Activated CD8-positive, alpha-beta T cell treated with anti-CD3 and anti-CD28 coated beads, Interleukin-2, amount 10 ng/mL, durations not matched to agents 7 days and 5 days (primary cell): ENCODE measurements at regions not wholly inside any gene's neighbourhood (a gene's known extent, or its start where the extent isn't known, plus 50 kb on each side); places are given as distances from the start of the nearest gene placed in this dataset.

ENCODE experiments used
- ATAC-seq: fragments of 150-1000 bp; cut with Tn5 transposase; one replicate; pipeline ENCODE4 v1.10.0; 2021; ENCODE audit warnings: moderate library complexity
- CTCF ChIA-PET: fragments of 350-600 bp; sonication (Branson Sonifier 250); formaldehyde crosslinking; loops from one replicate; lab custom pipeline; 2021; ENCODE audit warnings: antibody characterized with exemption; lab: Charles Lee
- POLR2A ChIA-PET: fragments of 350-600 bp; sonication (Branson Sonifier 250); formaldehyde crosslinking; loops from one replicate; lab custom pipeline; 2021; ENCODE audit warnings: antibody characterized with exemption; lab: Charles Lee
- DNase-seq: peaks from one replicate; pipeline ENCODE4 v3.0.0-alpha.2; 2020
- H3K27ac Mint-ChIP-seq: one replicate; pipeline ENCODE4 v1.8.0; 2021; ENCODE audit warnings: mild to moderate bottlenecking, mixed read lengths
- H3K27me3 Mint-ChIP-seq: one replicate; pipeline ENCODE4 v1.8.0; 2021; ENCODE audit warnings: low read depth, mixed read lengths
- H3K36me3 Mint-ChIP-seq: one replicate; pipeline ENCODE4 v1.8.0; 2021; ENCODE audit warnings: low read depth, mixed read lengths
- H3K4me1 Mint-ChIP-seq: one replicate; pipeline ENCODE4 v1.8.0; 2021; ENCODE audit warnings: low read depth, mixed read lengths
- H3K4me3 Mint-ChIP-seq: one replicate; pipeline ENCODE4 v1.8.0; 2021; ENCODE audit warnings: mild to moderate bottlenecking, mixed read lengths
- H3K9me3 Mint-ChIP-seq: one replicate; pipeline ENCODE4 v1.8.0; 2022; ENCODE audit warnings: mixed read lengths; ENCODE audit not compliant: insufficient read depth

DNA sequence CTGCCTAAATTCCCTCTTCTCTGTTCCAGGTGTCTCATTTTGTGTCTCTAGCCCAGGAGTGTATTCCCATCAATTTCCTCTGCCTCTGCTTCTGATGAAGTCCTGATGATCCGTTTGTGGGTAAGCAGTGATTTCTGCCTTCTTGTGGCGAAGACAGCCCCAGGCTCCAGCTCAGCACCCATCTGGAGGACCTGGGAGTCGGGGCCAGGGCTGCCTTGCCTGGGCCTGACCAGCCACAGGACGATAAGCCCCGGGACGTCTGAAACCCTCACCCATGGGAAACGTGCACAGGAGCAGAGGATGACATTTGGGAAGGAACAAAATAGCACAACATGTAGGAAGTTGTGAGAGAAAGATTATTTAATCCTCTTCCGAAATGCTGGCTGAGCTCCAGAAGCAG lies 206.9 kb downstream of the FBXO15 start:
- Mint-ChIP-seq H3K9me3 (no peaks in the 10 kb centered on the region), H3K27ac (no peak overlapping the region), H3K4me3 (no peak overlapping the region), H3K27me3 (no peaks in the 10 kb centered on the region), H3K36me3 (no peaks in the 10 kb centered on the region), H3K4me1 (no peaks in the 10 kb centered on the region)
- no peak for DNase-seq
- ATAC-seq: no peak
- POLR2A ChIA-PET: no interaction called here
- CTCF ChIA-PET: no interaction called here

DNA sequence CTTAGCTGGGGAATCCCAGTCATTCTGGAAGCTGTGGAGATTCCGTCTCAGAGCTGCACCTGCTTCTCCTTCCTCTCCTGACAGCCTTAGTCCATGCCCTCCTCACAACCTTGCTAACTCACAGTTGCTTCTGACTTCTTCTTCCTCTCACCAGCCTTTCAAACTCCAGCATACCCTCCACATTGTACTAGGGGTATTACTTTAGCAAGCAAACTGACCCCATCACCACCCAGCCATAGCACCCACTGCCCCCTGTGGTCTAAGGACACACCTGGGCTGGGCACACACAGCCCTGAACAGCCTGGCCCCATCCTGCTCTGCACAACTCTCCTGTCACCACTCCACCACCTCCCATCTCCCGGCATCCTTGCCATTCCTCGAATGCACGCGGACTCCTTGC lies 208.2 kb downstream of the FBXO15 start:
- H3K27ac Mint-ChIP-seq: no peak overlapping the region
- H3K4me1 Mint-ChIP-seq: no peaks in the 10 kb centered on the region
- H3K4me3 Mint-ChIP-seq: no peak overlapping the region
- no peak for DNase-seq
- no peaks in the 10 kb centered on the region for H3K27me3 Mint-ChIP-seq
- H3K9me3 Mint-ChIP-seq: no peaks in the 10 kb centered on the region
- no peak for ATAC-seq
- no peaks in the 10 kb centered on the region for H3K36me3 Mint-ChIP-seq
- ChIA-PET CTCF (no interaction called here), POLR2A (no interaction called here)

DNA sequence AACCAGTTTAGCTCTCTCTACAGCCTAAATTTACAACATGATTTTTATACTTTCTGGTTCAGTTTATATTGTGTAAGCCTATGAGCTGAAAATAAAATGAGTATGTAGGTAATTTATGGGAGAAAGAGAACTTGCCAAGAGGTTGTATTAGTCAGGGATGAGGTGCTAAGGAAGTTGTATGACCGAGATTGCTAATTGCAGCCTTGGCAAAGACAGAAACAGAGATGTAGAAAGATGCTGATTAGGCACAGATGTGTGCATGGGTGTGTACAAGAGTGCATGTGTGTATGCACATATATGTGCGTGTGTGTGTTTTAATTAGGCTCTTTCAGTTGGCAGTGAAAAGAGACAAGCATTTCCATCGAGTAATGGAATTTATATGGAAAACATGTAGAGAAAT lies 213.9 kb downstream of the FBXO15 start:
- Mint-ChIP-seq H3K27ac (no peak overlapping the region), H3K4me1 (no peaks in the 10 kb centered on the region), H3K4me3 (no peak overlapping the region), H3K27me3 (no peaks in the 10 kb centered on the region), H3K9me3 (no peaks in the 10 kb centered on the region), H3K36me3 (no peaks in the 10 kb centered on the region)
- no peak for ATAC-seq
- POLR2A ChIA-PET: no interaction called here
- CTCF ChIA-PET: no interaction called here
- DNase-seq: no peak

DNA sequence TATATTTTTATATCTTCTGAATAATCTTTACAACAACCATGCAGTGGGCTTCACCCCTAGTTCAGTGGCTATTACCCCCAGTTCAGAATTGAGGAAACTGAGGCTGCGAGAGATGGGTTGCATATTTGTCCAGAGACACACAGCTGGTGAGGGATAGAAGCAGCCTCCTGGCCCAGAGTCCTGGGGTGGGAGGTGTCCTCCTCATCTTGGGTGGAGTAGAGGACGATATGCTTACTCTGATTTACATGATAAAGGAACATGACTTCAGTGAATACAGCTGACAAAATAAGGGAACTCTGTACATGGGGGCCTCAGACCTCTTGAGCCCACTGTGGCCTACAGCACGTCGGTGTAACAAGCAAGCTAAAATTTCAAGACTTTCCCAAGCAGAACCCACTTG lies 214.7 kb downstream of the FBXO15 start:
- ChIA-PET CTCF (no interaction called here), POLR2A (no interaction called here)
- H3K4me1 Mint-ChIP-seq: no peaks in the 10 kb centered on the region
- no peaks in the 10 kb centered on the region for H3K27me3 Mint-ChIP-seq
- DNase-seq (no peak), ATAC-seq (no peak)
- H3K9me3 Mint-ChIP-seq: no peaks in the 10 kb centered on the region
- no peak overlapping the region for H3K27ac Mint-ChIP-seq
- H3K4me3 Mint-ChIP-seq: no peak overlapping the region
- no peaks in the 10 kb centered on the region for H3K36me3 Mint-ChIP-seq

DNA sequence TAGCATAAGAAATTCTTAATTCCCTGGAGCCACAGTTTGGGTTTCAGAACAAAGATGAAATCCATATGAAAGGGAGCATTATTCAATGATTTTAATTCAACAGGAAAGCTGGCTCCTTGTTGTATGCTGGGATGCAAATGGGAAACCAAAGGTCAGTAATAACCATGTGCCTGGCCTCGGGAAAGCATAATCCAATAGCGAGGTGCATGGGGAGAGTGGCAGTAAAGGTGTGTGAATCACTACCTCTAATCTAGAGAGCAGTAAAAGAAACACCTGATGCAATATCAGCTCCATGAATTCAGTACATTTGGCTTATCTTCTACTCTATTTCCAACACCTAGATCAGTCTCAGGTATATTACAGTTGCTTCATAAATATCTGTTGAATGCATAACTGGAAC lies 220.1 kb downstream of the FBXO15 start:
- Mint-ChIP-seq H3K9me3 (no peaks in the 10 kb centered on the region), H3K4me1 (no peaks in the 10 kb centered on the region), H3K27me3 (no peaks in the 10 kb centered on the region), H3K27ac (no peak overlapping the region), H3K36me3 (no peaks in the 10 kb centered on the region), H3K4me3 (no peak overlapping the region)
- ChIA-PET CTCF (interaction anchor here (1.1 kb wide), 1 partner anchor 8 kb away, joined by 3 read pairs; no protein-coding TSS in a partner anchor), POLR2A (no interaction called here)
- ATAC-seq: no peak
- no peak for DNase-seq

DNA sequence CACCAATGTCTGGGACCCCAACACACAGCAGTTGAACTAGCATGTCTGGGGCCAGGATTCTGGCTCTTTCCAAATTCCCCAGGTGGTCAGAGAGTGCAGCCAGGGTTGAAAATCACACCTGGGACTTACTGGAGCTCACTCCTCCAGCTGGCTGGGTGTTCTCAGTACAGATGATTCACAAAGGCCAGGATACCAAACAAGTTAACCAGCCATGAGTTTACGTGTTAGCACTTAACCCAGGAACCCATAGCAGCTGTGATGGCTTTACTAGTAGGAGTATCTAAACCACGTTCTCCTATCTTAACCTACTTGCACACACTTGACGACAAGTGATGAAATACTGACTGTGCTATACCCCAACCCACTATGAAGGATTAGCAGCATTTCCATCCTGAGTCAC lies 222.8 kb downstream of the FBXO15 start:
- H3K4me1 Mint-ChIP-seq: no peaks in the 10 kb centered on the region
- H3K9me3 Mint-ChIP-seq: no peaks in the 10 kb centered on the region
- ATAC-seq (no peak), DNase-seq (no peak)
- no peak overlapping the region for H3K4me3 Mint-ChIP-seq
- CTCF ChIA-PET: no interaction called here
- H3K36me3 Mint-ChIP-seq: no peaks in the 10 kb centered on the region
- POLR2A ChIA-PET: no interaction called here
- no peak overlapping the region for H3K27ac Mint-ChIP-seq
- H3K27me3 Mint-ChIP-seq: no peaks in the 10 kb centered on the region

DNA sequence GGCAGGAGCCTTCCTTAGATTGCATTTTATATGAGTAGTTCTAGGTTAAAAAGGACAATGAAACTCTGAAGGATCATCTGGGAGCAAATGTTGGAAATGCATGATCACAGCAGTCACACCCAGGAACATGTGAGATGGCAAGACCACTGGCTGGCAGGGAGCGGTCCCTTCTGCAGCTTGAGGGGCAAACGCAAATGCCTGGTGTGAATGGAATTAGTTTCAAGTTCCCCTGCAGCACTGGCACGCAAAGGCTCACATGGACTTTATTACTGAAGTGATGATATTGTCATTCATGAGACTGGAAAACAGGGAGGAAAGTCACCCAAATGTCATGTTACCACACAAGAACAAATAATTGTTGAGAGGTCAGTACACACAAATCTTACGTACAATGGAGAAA lies 223.3 kb downstream of the FBXO15 start:
- Mint-ChIP-seq H3K27me3 (no peaks in the 10 kb centered on the region), H3K4me3 (no peak overlapping the region), H3K36me3 (no peaks in the 10 kb centered on the region), H3K4me1 (no peaks in the 10 kb centered on the region), H3K9me3 (no peaks in the 10 kb centered on the region), H3K27ac (no peak overlapping the region)
- no peak for ATAC-seq
- POLR2A ChIA-PET: no interaction called here
- DNase-seq: no peak
- CTCF ChIA-PET: no interaction called here

DNA sequence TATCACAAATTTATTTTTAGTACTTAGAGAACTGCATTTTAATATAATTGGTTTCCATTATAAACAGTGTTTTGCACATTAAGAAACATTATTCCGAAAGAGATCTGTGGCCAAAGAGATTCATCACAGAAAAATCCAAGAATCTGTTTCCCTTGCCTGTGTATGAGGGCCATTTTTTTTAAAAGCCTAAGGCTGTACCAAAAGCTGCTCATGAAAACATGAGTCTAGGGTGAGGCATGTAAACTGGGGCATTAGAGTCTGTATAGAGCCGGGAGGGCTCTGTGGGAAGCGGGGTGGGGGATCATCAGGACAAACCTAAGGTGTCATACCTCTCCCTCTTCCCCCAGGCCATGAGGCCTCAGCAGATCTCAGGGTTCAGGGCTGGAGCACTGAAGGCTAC lies 223.8 kb downstream of the FBXO15 start:
- Mint-ChIP-seq H3K36me3 (no peaks in the 10 kb centered on the region), H3K27ac (no peak overlapping the region), H3K4me1 (no peaks in the 10 kb centered on the region), H3K27me3 (no peaks in the 10 kb centered on the region), H3K9me3 (no peaks in the 10 kb centered on the region), H3K4me3 (no peak overlapping the region)
- ChIA-PET POLR2A (no interaction called here), CTCF (no interaction called here)
- DNase-seq (no peak), ATAC-seq (no peak)

DNA sequence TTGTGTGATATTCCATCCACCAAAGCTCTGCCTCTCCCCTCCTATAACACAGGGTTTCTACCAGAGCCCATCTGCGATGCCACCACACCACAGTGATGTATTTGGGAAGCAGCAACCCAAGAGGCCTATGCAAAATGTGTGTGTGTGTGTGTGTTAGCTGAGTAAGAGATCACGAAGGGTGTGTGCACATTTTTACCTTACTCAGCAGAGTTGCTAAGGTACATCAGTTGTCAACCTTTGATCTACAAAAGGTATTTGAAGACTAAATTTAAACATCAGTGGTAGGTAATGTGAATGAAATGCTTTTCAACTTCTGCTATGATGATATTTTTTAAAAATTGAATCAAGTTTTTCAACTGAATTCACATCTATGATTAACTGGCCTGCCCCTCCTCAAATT lies 227.6 kb downstream of the FBXO15 start:
- ATAC-seq (no peak), DNase-seq (no peak)
- ChIA-PET CTCF (interaction anchor here (1.7 kb wide), 1 partner anchor 11 kb away, joined by 4 read pairs; no protein-coding TSS in a partner anchor), POLR2A (no interaction called here)
- Mint-ChIP-seq H3K4me1 (no peaks in the 10 kb centered on the region), H3K9me3 (no peaks in the 10 kb centered on the region), H3K27me3 (peaks cover 2% of the 10 kb centered on the region), H3K4me3 (no peak overlapping the region), H3K36me3 (no peaks in the 10 kb centered on the region), H3K27ac (no peak overlapping the region)

DNA sequence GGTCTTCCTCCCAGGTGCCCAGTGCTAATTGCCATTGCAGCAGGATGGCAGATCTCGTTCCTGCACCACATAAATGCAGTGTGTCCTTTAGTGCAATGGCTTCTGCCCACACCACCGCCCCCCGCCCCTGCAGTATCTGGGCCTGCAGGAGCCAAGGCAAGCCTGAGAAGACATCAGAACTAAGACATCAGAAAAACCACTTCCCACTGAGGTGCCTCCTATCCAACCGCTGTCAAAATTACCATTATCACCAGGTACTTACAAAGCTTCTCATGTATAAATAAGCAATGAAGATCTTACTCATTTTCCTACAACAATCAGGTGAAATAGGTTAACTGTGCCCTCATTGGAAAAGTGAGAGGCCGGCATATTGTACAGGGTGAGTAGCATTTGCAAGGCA lies 228.8 kb downstream of the FBXO15 start:
- H3K27ac Mint-ChIP-seq: no peak overlapping the region
- ChIA-PET CTCF (no interaction called here), POLR2A (no interaction called here)
- H3K4me3 Mint-ChIP-seq: no peak overlapping the region
- H3K4me1 Mint-ChIP-seq: no peaks in the 10 kb centered on the region
- H3K36me3 Mint-ChIP-seq: no peaks in the 10 kb centered on the region
- no peak for DNase-seq
- ATAC-seq: no peak
- no peaks in the 10 kb centered on the region for H3K9me3 Mint-ChIP-seq
- peaks cover 2% of the 10 kb centered on the region for H3K27me3 Mint-ChIP-seq

DNA sequence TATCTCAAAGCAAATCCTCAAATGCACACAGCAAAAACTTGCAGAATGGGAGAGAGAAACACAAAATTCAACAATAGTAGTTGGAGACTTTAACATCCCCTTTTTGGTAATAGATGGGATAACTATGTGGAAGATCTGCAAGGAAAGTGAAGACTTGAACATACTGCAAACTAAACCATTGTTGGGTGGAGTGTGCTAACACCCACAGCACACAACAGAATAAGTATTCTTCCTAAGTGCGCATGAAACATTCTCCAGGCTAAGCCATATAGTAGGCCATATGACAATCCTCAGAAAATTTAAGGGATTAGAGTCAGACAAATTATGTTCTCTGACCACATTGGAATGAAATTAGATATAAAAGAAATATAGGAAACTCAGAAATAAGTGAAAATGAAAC lies 230.6 kb downstream of the FBXO15 start:
- H3K4me3 Mint-ChIP-seq: no peak overlapping the region
- no peaks in the 10 kb centered on the region for H3K9me3 Mint-ChIP-seq
- H3K27ac Mint-ChIP-seq: no peak overlapping the region
- POLR2A ChIA-PET: no interaction called here
- H3K4me1 Mint-ChIP-seq: no peaks in the 10 kb centered on the region
- DNase-seq: no peak
- peaks cover 2% of the 10 kb centered on the region for H3K27me3 Mint-ChIP-seq
- ATAC-seq: no peak
- CTCF ChIA-PET: no interaction called here
- no peaks in the 10 kb centered on the region for H3K36me3 Mint-ChIP-seq

DNA sequence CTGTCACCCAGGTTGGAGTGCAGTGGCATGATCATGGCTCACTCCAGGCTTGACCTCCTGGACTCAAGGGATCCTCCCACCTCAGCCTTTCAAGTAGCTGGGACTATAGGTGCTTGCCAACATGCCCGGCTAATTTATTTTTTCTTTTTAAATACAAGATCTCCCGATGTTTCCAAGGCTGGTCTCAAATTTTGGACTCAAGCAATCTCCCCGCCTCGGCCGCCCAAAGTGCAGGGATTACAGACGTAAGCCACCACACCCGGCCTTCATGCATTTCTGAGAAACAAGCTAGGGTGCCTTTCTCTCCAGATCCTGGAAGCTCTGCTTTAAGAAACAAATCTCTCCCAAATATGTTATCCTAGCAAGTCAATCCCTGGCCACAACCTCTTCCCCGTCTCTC lies 234.1 kb downstream of the FBXO15 start:
- H3K27me3 Mint-ChIP-seq: peaks cover 2% of the 10 kb centered on the region

DNA sequence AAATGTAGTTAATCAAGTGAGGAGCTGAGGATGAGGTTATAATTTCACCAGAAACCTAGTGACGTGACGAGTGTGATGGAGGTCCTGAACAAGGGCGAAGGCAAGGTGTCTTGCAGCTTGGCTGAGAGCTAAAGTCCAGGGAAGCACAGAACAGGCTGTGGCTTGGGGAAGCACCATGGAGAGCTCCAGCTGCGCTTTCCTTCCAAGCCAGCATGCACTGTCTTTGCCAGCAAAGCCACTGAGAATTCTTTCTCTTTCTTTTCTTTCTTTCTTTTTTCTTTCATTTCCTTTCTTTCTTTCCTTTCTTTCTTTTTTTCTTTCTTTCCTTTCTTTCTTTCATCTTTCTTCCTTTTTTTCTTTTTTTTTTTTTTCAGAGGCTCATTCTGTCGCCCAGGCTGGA lies 239.3 kb downstream of the FBXO15 start:
- ATAC-seq (no peak), DNase-seq (no peak)
- Mint-ChIP-seq H3K27ac (no peak overlapping the region), H3K36me3 (no peaks in the 10 kb centered on the region), H3K4me3 (no peak overlapping the region), H3K4me1 (no peaks in the 10 kb centered on the region), H3K9me3 (no peaks in the 10 kb centered on the region), H3K27me3 (peaks cover 4% of the 10 kb centered on the region)
- POLR2A ChIA-PET: no interaction called here
- CTCF ChIA-PET: no interaction called here

More for the DNA sequence above, 234.1 kb downstream of the FBXO15 start:
- H3K9me3 Mint-ChIP-seq: no peaks in the 10 kb centered on the region
- no peak for DNase-seq
- H3K4me1 Mint-ChIP-seq: no peaks in the 10 kb centered on the region
- ChIA-PET POLR2A (no interaction called here), CTCF (no interaction called here)
- ATAC-seq: no peak
- H3K27ac Mint-ChIP-seq: no peak overlapping the region
- H3K36me3 Mint-ChIP-seq: no peaks in the 10 kb centered on the region
- no peak overlapping the region for H3K4me3 Mint-ChIP-seq
